ENCODE measurements at regions not wholly inside any gene's neighbourhood (a gene's known extent, or its start where the extent isn't known, plus 50 kb on each side); places are given as distances from the start of the nearest gene placed in this dataset.

DNA sequence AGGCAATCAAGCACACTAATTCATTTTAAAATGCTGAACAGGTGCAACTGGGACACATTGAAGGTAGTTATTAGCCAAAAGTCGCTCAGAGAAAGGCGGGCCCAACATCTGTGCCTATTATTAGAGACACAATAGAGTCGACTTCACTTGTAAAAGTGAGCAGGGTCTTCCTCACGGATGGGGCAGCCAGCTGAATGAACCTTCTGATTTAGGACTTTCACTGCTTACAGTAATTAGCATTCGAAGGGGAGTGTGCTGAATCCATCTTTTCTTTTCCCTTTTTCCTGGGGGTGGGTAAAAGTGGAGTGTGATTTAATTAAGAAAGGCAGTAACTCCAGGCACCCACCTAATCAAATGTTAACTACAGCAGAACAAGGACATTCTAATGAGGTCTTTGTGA, 677.7 kb downstream of the DCDC2C start:
- H3K36me3 ChIP-seq: no peaks in the 10 kb centered on the region
- H3K9me3 ChIP-seq (ENCODE audit: severe bottlenecking): no peaks in the 10 kb centered on the region
- no peak overlapping the region for H3K4me3 ChIP-seq (ENCODE audit: low read depth, low read length)
- no peaks in the 10 kb centered on the region for H3K27me3 ChIP-seq (ENCODE audit: insufficient read depth, low read depth, severe bottlenecking)
- no peak for DNase-seq
- TF ChIP-seq, protein P1, sequence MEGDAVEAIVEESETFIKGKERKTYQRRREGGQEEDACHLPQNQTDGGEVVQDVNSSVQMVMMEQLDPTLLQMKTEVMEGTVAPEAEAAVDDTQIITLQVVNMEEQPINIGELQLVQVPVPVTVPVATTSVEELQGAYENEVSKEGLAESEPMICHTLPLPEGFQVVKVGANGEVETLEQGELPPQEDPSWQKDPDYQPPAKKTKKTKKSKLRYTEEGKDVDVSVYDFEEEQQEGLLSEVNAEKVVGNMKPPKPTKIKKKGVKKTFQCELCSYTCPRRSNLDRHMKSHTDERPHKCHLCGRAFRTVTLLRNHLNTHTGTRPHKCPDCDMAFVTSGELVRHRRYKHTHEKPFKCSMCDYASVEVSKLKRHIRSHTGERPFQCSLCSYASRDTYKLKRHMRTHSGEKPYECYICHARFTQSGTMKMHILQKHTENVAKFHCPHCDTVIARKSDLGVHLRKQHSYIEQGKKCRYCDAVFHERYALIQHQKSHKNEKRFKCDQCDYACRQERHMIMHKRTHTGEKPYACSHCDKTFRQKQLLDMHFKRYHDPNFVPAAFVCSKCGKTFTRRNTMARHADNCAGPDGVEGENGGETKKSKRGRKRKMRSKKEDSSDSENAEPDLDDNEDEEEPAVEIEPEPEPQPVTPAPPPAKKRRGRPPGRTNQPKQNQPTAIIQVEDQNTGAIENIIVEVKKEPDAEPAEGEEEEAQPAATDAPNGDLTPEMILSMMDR (IDR thresholded peaks at IDR 0.05; ENCODE audit: low read depth, low read length): no peak
- no peak overlapping the region for H3K27ac ChIP-seq

DNA sequence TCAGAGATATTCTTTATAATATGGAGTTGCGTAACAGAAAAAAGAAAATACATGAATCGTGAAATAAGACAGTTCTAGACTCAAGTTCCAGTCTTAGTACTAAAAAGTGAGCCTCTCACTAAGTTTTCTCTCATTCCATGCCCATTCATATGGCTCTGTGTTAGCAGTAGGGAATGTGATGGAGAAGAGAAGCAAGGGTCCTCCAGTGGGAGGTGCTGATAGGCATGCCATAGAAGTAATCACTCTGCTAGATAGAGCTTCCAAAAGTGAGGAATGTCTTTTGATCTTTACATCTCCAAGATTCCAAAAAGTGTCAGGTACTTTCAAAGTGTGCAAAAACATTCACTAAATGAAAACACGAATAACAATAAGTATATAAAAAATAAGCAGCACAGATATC, 678.4 kb downstream of the DCDC2C start:
- H3K4me3 ChIP-seq (ENCODE audit: low read depth, low read length): no peak overlapping the region
- no peak for DNase-seq
- H3K36me3 ChIP-seq: no peaks in the 10 kb centered on the region

DNA sequence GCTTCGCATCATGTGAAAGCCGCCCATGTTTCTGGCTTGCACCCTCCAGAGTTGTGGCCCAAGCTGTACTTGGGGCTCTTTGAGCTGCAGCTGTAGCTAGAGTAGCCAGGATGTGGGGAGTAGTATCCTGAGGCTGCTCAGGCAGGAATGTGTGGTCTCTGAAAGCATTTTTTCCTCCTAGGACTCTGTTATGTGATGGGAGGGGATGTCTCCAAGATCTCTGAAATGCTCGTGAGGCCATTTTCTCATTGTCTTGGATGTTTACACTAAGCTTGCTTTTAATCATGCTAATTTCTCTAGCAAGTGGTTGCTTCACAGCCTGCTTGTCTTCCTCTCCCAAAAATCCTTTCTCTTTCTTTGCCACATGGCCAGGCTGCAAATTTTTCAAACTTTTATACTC, 687.6 kb downstream of the DCDC2C start:
- H3K27ac ChIP-seq: no peak overlapping the region
- no peak for DNase-seq
- H3K4me3 ChIP-seq (ENCODE audit: low read depth, low read length): no peak overlapping the region
- H3K36me3 ChIP-seq: no peaks in the 10 kb centered on the region
- TF ChIP-seq, protein P1 (IDR thresholded peaks at IDR 0.05; ENCODE audit: low read depth, low read length): no peak
- H3K9me3 ChIP-seq (ENCODE audit: severe bottlenecking): peaks cover 4% of the 10 kb centered on the region
- H3K27me3 ChIP-seq (ENCODE audit: insufficient read depth, low read depth, severe bottlenecking): no peaks in the 10 kb centered on the region

More for the DNA sequence above, 678.4 kb downstream of the DCDC2C start:
- TF ChIP-seq, protein P1 (IDR thresholded peaks at IDR 0.05; ENCODE audit: low read depth, low read length): 0 out of 2 replicates have a peak, but pooled peaks have one; percentile 5
- no peaks in the 10 kb centered on the region for H3K9me3 ChIP-seq (ENCODE audit: severe bottlenecking)
- H3K27me3 ChIP-seq (ENCODE audit: insufficient read depth, low read depth, severe bottlenecking): no peaks in the 10 kb centered on the region
- no peak overlapping the region for H3K27ac ChIP-seq

DNA sequence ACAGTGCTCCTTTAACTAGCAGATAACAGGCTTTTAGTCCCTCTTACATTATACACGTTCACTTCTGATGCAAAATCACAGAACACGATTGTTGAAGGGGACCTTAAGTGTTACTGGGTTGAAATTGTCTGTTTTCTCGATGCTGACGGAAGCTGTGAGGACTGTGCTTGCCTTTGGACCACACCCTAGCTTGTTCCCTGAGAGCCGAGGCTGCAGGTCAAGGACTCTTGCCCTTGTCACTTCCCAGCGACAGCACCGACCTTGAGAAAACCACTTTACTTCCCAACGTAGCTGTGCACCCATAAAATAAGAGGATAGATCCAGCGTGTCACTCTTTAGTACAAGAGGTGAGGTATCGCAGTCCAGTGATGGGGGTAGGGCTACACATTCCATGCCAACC, 701.0 kb downstream of the DCDC2C start:
- Histone ChIP-seq H3K36me3 (no peaks in the 10 kb centered on the region), H3K27me3 (ENCODE audit: insufficient read depth, low read depth, severe bottlenecking) (no peaks in the 10 kb centered on the region), H3K4me3 (ENCODE audit: low read depth, low read length) (no peak overlapping the region), H3K9me3 (ENCODE audit: severe bottlenecking) (no peaks in the 10 kb centered on the region), H3K27ac (no peak overlapping the region)
- no peak for DNase-seq
- TF ChIP-seq, protein P1 (IDR thresholded peaks at IDR 0.05; ENCODE audit: low read depth, low read length): no peak

DNA sequence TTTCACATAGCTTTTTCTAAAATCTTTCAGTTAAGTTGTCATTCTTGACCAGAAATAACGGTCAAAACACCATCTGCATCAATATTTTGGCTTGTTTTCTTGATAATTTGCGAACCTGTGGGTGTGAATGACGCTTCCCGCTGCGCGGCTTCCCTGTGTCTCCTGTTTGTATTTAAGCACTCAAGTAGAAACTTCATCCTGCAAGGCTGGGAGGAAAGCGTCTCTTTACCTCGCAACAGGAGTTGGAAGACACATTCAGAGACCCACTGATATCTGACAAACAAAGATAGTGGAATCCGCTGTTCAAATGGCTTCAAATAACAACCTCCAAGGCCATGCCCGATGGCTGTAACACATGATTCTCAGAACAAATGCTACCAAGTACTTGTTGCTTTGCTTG, 704.9 kb downstream of the DCDC2C start:
- Histone ChIP-seq H3K36me3 (no peaks in the 10 kb centered on the region), H3K27me3 (ENCODE audit: insufficient read depth, low read depth, severe bottlenecking) (no peaks in the 10 kb centered on the region), H3K27ac (no peak overlapping the region), H3K4me3 (ENCODE audit: low read depth, low read length) (no peak overlapping the region), H3K9me3 (ENCODE audit: severe bottlenecking) (no peaks in the 10 kb centered on the region)
- no peak for DNase-seq
- TF ChIP-seq, protein P1 (IDR thresholded peaks at IDR 0.05; ENCODE audit: low read depth, low read length): no peak

DNA sequence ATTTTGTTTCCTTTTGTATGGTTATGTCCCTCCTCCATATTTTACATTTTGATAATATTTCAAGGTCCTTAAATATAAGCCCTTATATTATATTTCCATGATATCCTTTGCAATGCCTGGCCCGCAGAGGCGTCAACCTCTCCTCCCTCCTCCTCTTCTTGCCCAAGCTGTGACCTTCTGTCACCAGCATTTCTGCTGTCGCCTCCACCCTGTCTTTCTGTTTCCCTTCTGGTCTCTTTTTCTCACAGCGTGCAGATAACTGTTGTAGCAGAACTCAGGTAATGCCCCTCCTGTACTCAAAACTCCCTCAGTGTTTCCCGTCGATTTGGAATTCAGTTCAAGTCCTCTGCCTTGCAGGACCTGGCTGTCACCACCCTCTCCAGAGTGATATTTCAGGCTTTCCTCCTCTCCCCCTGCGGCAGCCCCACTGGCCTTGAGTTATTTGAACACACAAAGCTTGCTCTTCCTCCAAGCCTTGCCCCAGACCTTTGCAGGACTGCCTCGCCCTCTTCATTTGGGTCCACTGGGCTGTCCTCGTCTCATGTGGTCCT, 709.3 kb downstream of the DCDC2C start:
- Histone ChIP-seq H3K27me3 (ENCODE audit: insufficient read depth, low read depth, severe bottlenecking) (no peaks in the 10 kb centered on the region), H3K36me3 (no peaks in the 10 kb centered on the region), H3K4me3 (ENCODE audit: low read depth, low read length) (no peak overlapping the region), H3K9me3 (ENCODE audit: severe bottlenecking) (no peaks in the 10 kb centered on the region), H3K27ac (no peak overlapping the region)
- TF ChIP-seq, protein P1 (IDR thresholded peaks at IDR 0.05; ENCODE audit: low read depth, low read length): no peak
- no peak for DNase-seq

All from WERI-Rb-1 (cell line).